Liver (tissue), 8 donors: ENCODE measurements at regions not wholly inside any gene's neighbourhood (a gene's known extent, or its start where the extent isn't known, plus 50 kb on each side); places are given as distances from the start of the nearest gene placed in this dataset.

Experiments used
- DNase-seq: peaks from one replicate; pipeline ENCODE4 v3.0.0-alpha.2; 2017; ENCODE audit warnings: low spot score
- H3K27ac ChIP-seq, 2 donors: one replicate each; pipeline ENCODE4 v1.7.0; 2013; ENCODE audit warnings: inconsistent platforms in 2 of 2, low read length in 2 of 2, control low read depth in 1 of 2, low read depth in 1 of 2, mild to moderate bottlenecking in 1 of 2
- H3K27me3 ChIP-seq, 4 donors: one replicate each; pipeline versions ENCODE4 v1.6.1 to v1.7.0; 2013; ENCODE audit warnings: low read length in 3 of 4, inconsistent platforms in 1 of 4, mild to moderate bottlenecking in 1 of 4, moderate library complexity in 1 of 4; ENCODE audit not compliant: control insufficient read depth in 4 of 4, insufficient read depth in 4 of 4
- H3K36me3 ChIP-seq, 4 donors: one replicate each; pipeline versions ENCODE4 v1.6.1 to v1.7.0; 2013; ENCODE audit warnings: low read length in 3 of 4, mild to moderate bottlenecking in 3 of 4, low read depth in 1 of 4, moderate library complexity in 1 of 4; ENCODE audit not compliant: control insufficient read depth in 4 of 4, insufficient read depth in 3 of 4
- H3K4me1 ChIP-seq, 4 donors: one replicate each; pipeline versions ENCODE4 v1.6.1 to v1.7.0; 2013; ENCODE audit warnings: low read length in 3 of 4, mild to moderate bottlenecking in 3 of 4, moderate library complexity in 1 of 4; ENCODE audit not compliant: control insufficient read depth in 4 of 4, insufficient read depth in 4 of 4
- H3K4me3 ChIP-seq, 3 donors: one replicate each; pipeline versions ENCODE4 v1.6.1 to v1.7.0; 2013; ENCODE audit warnings: low read length in 3 of 3, control low read depth in 1 of 3, low read depth in 1 of 3, mild to moderate bottlenecking in 1 of 3
- H3K9ac ChIP-seq, 2 donors: one replicate each; pipeline ENCODE4 v1.7.0; 2013; ENCODE audit warnings: low read length in 2 of 2, mild to moderate bottlenecking in 2 of 2, moderate library complexity in 2 of 2, control low read depth in 1 of 2, low read depth in 1 of 2
- H3K9me3 ChIP-seq, 4 donors: one replicate each; pipeline versions ENCODE4 v1.6.1 to v1.7.0; 2013; ENCODE audit warnings: low read length in 3 of 4; ENCODE audit not compliant: control insufficient read depth in 4 of 4
- EGR1 ChIP-seq, 2 donors: IDR thresholded peaks; 2 replicates each; pipeline ENCODE4 v1.6.1; 2016 to 2018; ENCODE audit warnings: antibody characterized with exemption in 2 of 2, low read depth in 2 of 2
- GABPA ChIP-seq, 2 donors: IDR thresholded peaks in 1 of 2; conservative IDR thresholded peaks in 1 of 2; 2 replicates each; pipeline ENCODE4 v1.6.1; 2016; ENCODE audit warnings: antibody characterized with exemption in 2 of 2, mild to moderate bottlenecking in 1 of 2, moderate library complexity in 1 of 2
- HNF4A ChIP-seq, 2 donors: conservative IDR thresholded peaks; 2 replicates each; pipeline ENCODE4 v1.6.1; 2016; ENCODE audit warnings: antibody characterized with exemption in 2 of 2, mild to moderate bottlenecking in 2 of 2
- JUND ChIP-seq, 2 donors: IDR thresholded peaks; 2 replicates each; pipeline ENCODE4 v1.6.1; 2016; ENCODE audit warnings: antibody characterized with exemption in 2 of 2
- RAD21 ChIP-seq, 2 donors: IDR thresholded peaks; 2 replicates each; pipeline ENCODE4 v1.6.1; 2016; ENCODE audit warnings: antibody characterized with exemption in 2 of 2, mild to moderate bottlenecking in 2 of 2
- RXRA ChIP-seq, 2 donors: IDR thresholded peaks; 2 replicates each; pipeline ENCODE4 v1.6.1; 2017 to 2018; ENCODE audit warnings: antibody characterized with exemption in 2 of 2, mild to moderate bottlenecking in 1 of 2
- YY1 ChIP-seq: IDR thresholded peaks from 2 replicates; pipeline ENCODE4 v1.6.1; 2016; ENCODE audit warnings: antibody characterized with exemption, mild to moderate bottlenecking
- WGBS: extraction: QIAGEN DNeasy Blood & Tissue Kit; methylation state at CpG from one replicate; pipeline ENCODE4 v1.1.7; 2013; 5-methylcytosine and 5-hydroxymethylcytosine counted together
- TF ChIP-seq, protein P1 (sequence below): fragments of 150-350 bp; IDR thresholded peaks from 2 replicates; pipeline ENCODE4 v1.5.1; 2017; ENCODE audit warnings: improper control_type of control experiment, low read depth, low read length; ENCODE audit not compliant: missing input control
- TF ChIP-seq, protein P2 (sequence below): IDR thresholded peaks from 2 replicates; pipeline ENCODE4 v1.6.1; 2016; ENCODE audit warnings: antibody characterized with exemption
- TF ChIP-seq, protein P3 (sequence below): IDR thresholded peaks from 2 replicates; pipeline ENCODE4 v1.6.1; 2016; ENCODE audit warnings: antibody characterized with exemption
- donor health status: healthy.
- donor health status: healthy.
- donor health status: healthy.
- donor health status: healthy.
- donor health status: healthy.

DNA sequence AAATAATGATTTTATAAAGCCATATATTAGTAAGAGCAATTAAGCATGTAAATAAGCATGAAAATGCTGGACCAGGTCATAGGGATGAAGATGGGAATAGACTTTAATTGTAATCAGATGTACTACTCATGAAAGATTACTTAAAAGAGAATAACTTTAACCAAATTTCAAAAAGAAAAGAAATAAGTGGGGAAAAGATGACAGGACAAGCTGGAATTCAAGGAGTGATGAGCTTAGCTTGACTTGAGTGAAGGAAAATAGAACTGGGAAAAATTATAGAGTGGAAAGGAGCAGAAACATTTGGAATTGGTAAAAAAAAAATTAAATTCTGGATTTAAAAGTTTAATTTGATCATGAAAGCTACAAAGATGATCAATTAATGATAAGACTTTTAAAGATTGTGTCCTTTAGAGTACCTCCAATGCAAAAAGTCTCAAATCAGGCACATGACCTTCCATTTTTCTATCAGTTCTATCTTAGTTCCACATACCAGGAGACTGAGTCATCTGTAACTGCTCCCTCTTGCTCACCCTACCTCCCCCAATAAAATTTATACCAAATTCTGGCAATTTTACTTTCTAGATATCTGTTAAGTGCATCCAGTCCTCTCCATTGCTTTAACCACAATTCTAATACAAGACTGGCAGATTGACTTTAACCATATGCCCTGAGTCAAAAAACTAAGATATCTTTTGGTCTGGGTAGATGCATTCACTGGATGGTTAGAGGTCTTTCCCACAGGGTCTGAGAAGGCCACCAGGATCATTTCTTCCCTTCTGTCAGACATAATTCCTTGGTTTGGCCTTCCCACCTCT is 56.4 kb upstream of the SLIT2 start:
- no peak for DNase-seq
- Histone ChIP-seq H3K36me3 (no peaks in the 10 kb centered on the region), H3K4me3 (no peak overlapping the region), H3K27me3 (no peaks in the 10 kb centered on the region), H3K27ac (no peak overlapping the region), H3K9ac (no peak overlapping the region), H3K4me1 (no peaks in the 10 kb centered on the region), H3K9me3 (no peaks in the 10 kb centered on the region)
- TF ChIP-seq, protein P1, sequence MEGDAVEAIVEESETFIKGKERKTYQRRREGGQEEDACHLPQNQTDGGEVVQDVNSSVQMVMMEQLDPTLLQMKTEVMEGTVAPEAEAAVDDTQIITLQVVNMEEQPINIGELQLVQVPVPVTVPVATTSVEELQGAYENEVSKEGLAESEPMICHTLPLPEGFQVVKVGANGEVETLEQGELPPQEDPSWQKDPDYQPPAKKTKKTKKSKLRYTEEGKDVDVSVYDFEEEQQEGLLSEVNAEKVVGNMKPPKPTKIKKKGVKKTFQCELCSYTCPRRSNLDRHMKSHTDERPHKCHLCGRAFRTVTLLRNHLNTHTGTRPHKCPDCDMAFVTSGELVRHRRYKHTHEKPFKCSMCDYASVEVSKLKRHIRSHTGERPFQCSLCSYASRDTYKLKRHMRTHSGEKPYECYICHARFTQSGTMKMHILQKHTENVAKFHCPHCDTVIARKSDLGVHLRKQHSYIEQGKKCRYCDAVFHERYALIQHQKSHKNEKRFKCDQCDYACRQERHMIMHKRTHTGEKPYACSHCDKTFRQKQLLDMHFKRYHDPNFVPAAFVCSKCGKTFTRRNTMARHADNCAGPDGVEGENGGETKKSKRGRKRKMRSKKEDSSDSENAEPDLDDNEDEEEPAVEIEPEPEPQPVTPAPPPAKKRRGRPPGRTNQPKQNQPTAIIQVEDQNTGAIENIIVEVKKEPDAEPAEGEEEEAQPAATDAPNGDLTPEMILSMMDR: no peak
- TF ChIP-seq EGR1 (IDR thresholded peaks at IDR 0.05; ENCODE audit: low read depth in 2 of 2): no peak
- TF ChIP-seq HNF4A (conservative IDR thresholded peaks at IDR 0.05): no peak
- TF ChIP-seq RAD21 (IDR thresholded peaks at IDR 0.05): no peak
- TF ChIP-seq, protein P2, sequence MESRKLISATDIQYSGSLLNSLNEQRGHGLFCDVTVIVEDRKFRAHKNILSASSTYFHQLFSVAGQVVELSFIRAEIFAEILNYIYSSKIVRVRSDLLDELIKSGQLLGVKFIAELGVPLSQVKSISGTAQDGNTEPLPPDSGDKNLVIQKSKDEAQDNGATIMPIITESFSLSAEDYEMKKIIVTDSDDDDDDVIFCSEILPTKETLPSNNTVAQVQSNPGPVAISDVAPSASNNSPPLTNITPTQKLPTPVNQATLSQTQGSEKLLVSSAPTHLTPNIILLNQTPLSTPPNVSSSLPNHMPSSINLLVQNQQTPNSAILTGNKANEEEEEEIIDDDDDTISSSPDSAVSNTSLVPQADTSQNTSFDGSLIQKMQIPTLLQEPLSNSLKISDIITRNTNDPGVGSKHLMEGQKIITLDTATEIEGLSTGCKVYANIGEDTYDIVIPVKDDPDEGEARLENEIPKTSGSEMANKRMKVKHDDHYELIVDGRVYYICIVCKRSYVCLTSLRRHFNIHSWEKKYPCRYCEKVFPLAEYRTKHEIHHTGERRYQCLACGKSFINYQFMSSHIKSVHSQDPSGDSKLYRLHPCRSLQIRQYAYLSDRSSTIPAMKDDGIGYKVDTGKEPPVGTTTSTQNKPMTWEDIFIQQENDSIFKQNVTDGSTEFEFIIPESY: no peak
- TF ChIP-seq, protein P3, sequence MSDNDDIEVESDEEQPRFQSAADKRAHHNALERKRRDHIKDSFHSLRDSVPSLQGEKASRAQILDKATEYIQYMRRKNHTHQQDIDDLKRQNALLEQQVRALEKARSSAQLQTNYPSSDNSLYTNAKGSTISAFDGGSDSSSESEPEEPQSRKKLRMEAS: no peak
- no peak for TF ChIP-seq GABPA (IDR thresholded peaks at IDR 0.05 in 1 of 2, conservative IDR thresholded peaks at IDR 0.05 in 1 of 2)

DNA sequence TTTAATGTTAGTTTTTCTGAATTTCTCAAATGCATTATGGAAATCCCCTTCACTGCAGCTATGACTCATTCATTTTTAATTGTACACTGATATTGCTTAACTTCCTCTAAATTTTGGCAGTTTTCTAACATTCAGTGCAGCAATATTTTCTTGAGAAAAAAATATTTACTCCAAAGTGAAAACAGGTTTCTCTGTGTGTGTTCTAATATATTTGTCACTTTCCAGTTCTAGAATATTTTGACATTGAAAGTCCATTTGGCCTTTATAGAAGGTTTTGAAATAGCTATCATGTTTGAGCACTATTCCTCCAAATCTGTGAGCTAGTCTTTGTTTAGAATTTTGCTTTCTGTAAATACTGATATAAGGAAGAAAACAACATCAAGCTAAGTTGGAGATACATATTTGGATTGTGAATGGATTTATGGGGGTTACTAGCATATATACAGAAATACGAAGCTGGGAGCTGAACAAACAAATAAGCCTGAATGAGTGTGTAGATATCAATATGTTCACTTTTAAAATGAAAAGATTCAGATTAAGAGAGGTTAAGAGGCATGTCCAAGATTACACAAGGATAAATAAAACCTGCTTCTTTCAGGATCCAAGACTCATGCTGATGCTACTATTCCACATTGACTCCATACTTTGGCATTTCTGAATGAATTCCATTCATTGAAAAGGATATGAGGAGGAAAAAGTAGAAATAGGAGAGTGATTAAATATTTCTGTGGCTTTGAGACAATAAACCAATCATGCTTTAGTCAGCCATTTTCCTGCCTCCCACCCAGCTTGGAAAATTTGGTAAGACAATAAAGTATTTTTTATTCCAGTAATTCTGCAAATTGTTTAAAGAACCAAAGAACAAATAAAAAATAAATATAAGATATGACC is 57.3 kb upstream of the SLIT2 start:
- Histone ChIP-seq H3K9ac (no peak overlapping the region), H3K9me3 (no peaks in the 10 kb centered on the region), H3K27me3 (no peaks in the 10 kb centered on the region), H3K27ac (no peak overlapping the region), H3K4me3 (no peak overlapping the region), H3K36me3 (no peaks in the 10 kb centered on the region), H3K4me1 (no peaks in the 10 kb centered on the region)
- DNase-seq: no peak
- 56% methylated on average over 1 of the region's 1 CpG for WGBS
- TF ChIP-seq JUND (IDR thresholded peaks at IDR 0.05) (peak in 1 of 2 donors; percentile 67), YY1 (no peak), RXRA (IDR thresholded peaks at IDR 0.05) (no peak)
